GM19324 (cell line): ENCODE measurements at regions not wholly inside any gene's neighbourhood (a gene's known extent, or its start where the extent isn't known, plus 50 kb on each side); places are given as distances from the start of the nearest gene placed in this dataset.

ENCODE experiments used
- ATAC-seq: cut with Tn5 transposase; IDR thresholded peaks from one replicate; pipeline ENCODE4 v1.9.1; 2021; ENCODE audit warnings: mild to moderate bottlenecking, moderate library complexity; ENCODE audit not compliant: unreplicated experiment, low FRiP score

GRCh38 chr6:15781890-15782289 lies 119.1 kb upstream of the DTNBP1 start:
- no peak for ATAC-seq

GRCh38 chr6:15781333-15781732 lies 118.5 kb upstream of the DTNBP1 start:
- no peak for ATAC-seq

- no peak for ATAC-seq
These were observed 117.6 kb upstream of the DTNBP1 start for GRCh38 chr6:15780437-15780836.

- no peak for ATAC-seq
These were observed 116.9 kb upstream of the DTNBP1 start for GRCh38 chr6:15779726-15780125.

- ATAC-seq = no peak
These were observed 113.7 kb upstream of the DTNBP1 start for GRCh38 chr6:15776458-15776980.

- no peak for ATAC-seq
These were observed 112.9 kb upstream of the DTNBP1 start for GRCh38 chr6:15775741-15776140.

- no peak for ATAC-seq
These were observed 112.3 kb upstream of the DTNBP1 start for GRCh38 chr6:15775076-15775634.

GRCh38 chr6:15773806-15774410 lies 111.1 kb upstream of the DTNBP1 start:
- ATAC-seq = no peak

- no peak for ATAC-seq
These were observed 107.7 kb upstream of the DTNBP1 start for GRCh38 chr6:15770347-15771143.

- ATAC-seq = no peak
These were observed 106.7 kb upstream of the DTNBP1 start for GRCh38 chr6:15769511-15770018.

GRCh38 chr6:15768999-15769398 lies 106.2 kb upstream of the DTNBP1 start:
- ATAC-seq = no peak

- ATAC-seq = no peak
These were observed 101.0 kb upstream of the DTNBP1 start for GRCh38 chr6:15763837-15764236.

GRCh38 chr6:15763364-15763763 lies 100.5 kb upstream of the DTNBP1 start:
- no peak for ATAC-seq

- ATAC-seq = no peak
These were observed 98.2 kb upstream of the DTNBP1 start for GRCh38 chr6:15761045-15761502.

- ATAC-seq = no peak
These were observed 95.9 kb upstream of the DTNBP1 start for GRCh38 chr6:15758631-15759215.

GRCh38 chr6:15755526-15755925 lies 92.7 kb upstream of the DTNBP1 start:
- no peak for ATAC-seq

- no peak for ATAC-seq
These were observed 91.9 kb upstream of the DTNBP1 start for GRCh38 chr6:15754706-15755079.

GRCh38 chr6:15754035-15754705 lies 91.3 kb upstream of the DTNBP1 start:
- ATAC-seq = no peak

- no peak for ATAC-seq
These were observed 90.0 kb upstream of the DTNBP1 start for GRCh38 chr6:15752820-15753219.

- no peak for ATAC-seq
These were observed 89.0 kb upstream of the DTNBP1 start for GRCh38 chr6:15751721-15752350.
